K562 (cell line): ENCODE measurements at regions not wholly inside any gene's neighbourhood (a gene's known extent, or its start where the extent isn't known, plus 50 kb on each side); places are given as distances from the start of the nearest gene placed in this dataset.

Experiments used
- ATAC-seq: fragments of 200-7000 bp; cut with Tn5 transposase; 3 replicates; pipeline ENCODE4 v1.9.1; 2020; ENCODE audit warnings: moderate library complexity
- BruUV-seq: library from RNA; stranded (reverse); fragments of 400-500 nt; replicated peaks from 2 replicates; lab custom pipeline; 2021; lab: Mats Ljungman, UMichigan
- CTCF ChIA-PET: fragments of 300-600 bp; formaldehyde crosslinking; extraction: SDS; loops from one replicate; lab custom pipeline; 2021; ENCODE audit warnings: low intra/inter-chr PET ratio; lab: Yijun Ruan, JAX
- POLR2A ChIA-PET: fragments of 300-600, 350-650 bp; sonication (Branson Sonifier 250); formaldehyde crosslinking; extraction: SDS; loops from one replicate; lab custom pipeline; 2021; ENCODE audit warnings: antibody characterized with exemption, inconsistent platforms; lab: Yijun Ruan, JAX
- DNase-seq, 4 experiments: peaks; one replicate each; pipeline versions ENCODE4 v3.0.0 to v3.0.0-alpha.2; 2011 to 2018; ENCODE audit warnings: low spot score in 3 of 4, mixed read lengths in 3 of 4; ENCODE audit errors: extremely low read depth in 1 of 4
- FAIRE-seq: peaks from 2 replicates; lab custom pipeline; 2011; peaks lifted over from hg19 to GRCh38; lab: Jason Lieb, UNC
- H2AFZ ChIP-seq: 2 replicates; pipeline ENCODE4 v1.6.0; 2011; ENCODE audit warnings: low read depth, low read length, control low read depth, inconsistent platforms
- H3K27ac ChIP-seq: fragments of 200-600 bp; 3 replicates; pipeline ENCODE4 v1.8.0; 2011; ENCODE audit warnings: low read depth, mild to moderate bottlenecking, control low read depth, inconsistent platforms, low read length, moderate library complexity, mixed read lengths; ENCODE audit errors: extremely low read depth
- H3K27me3 ChIP-seq, 2 experiments: fragments of 300-600 bp in 1 of 2; 2 replicates in 1 of 2; 3 replicates in 1 of 2; pipeline versions ENCODE4 v1.6.0 to v1.8.0; 2011; ENCODE audit warnings: inconsistent platforms in 2 of 2, low read length in 2 of 2, mild to moderate bottlenecking in 1 of 2, mixed read lengths in 1 of 2, moderate library complexity in 1 of 2; ENCODE audit not compliant: control insufficient read depth in 2 of 2, insufficient read depth in 2 of 2
- H3K36me3 ChIP-seq: fragments of 300-600 bp; 3 replicates; pipeline ENCODE4 v1.8.0; 2011; ENCODE audit warnings: mild to moderate bottlenecking, low read length, inconsistent platforms; ENCODE audit not compliant: control insufficient read depth, insufficient read depth
- H3K4me1 ChIP-seq, 2 experiments: fragments of 200-600 bp in 1 of 2; replicated peaks in 1 of 2; 2 replicates in 1 of 2; 3 replicates in 1 of 2; pipeline versions ENCODE4 v1.5.1 to v1.8.0; 2011; ENCODE audit warnings: inconsistent platforms in 2 of 2, low read length in 2 of 2, mild to moderate bottlenecking in 1 of 2, mixed read lengths in 1 of 2, moderate library complexity in 1 of 2; ENCODE audit not compliant: control insufficient read depth in 2 of 2, insufficient read depth in 2 of 2
- H3K4me2 ChIP-seq: 2 replicates; pipeline ENCODE4 v1.6.1; 2011; ENCODE audit warnings: low read length, control low read depth, inconsistent platforms, mixed read lengths; ENCODE audit not compliant: insufficient read depth
- H3K4me3 ChIP-seq: fragments of 200-600 bp; sonication (generic), shearing (Covaris generic); 2 replicates; pipeline ENCODE4 v1.5.1; 2016; ENCODE audit warnings: control low read depth, inconsistent platforms
- H3K79me2 ChIP-seq: fragments of 200-600 bp; 3 replicates; pipeline ENCODE4 v1.8.0; 2011; ENCODE audit warnings: low read length, inconsistent platforms; ENCODE audit not compliant: control insufficient read depth, insufficient read depth
- H3K9ac ChIP-seq, 2 experiments: 2 replicates each; pipeline versions ENCODE4 v1.6.0 to v1.6.1; 2011; ENCODE audit warnings: low read depth in 2 of 2, low read length in 2 of 2, control low read depth in 1 of 2, inconsistent platforms in 1 of 2, mild to moderate bottlenecking in 1 of 2, mixed read lengths in 1 of 2; ENCODE audit not compliant: insufficient read depth in 1 of 2
- H3K9me1 ChIP-seq: one replicate; pipeline ENCODE4 v1.6.0; 2011; ENCODE audit warnings: inconsistent platforms, mild to moderate bottlenecking, low read length, moderate library complexity; ENCODE audit not compliant: control insufficient read depth, insufficient read depth
- H3K9me3 ChIP-seq: replicated peaks from 2 replicates; pipeline ENCODE4 v1.5.1; 2011; ENCODE audit warnings: low read depth, low read length, inconsistent platforms; ENCODE audit not compliant: control insufficient read depth, insufficient read depth
- H4K20me1 ChIP-seq: replicated peaks from 2 replicates; pipeline ENCODE4 v1.6.1; 2011; ENCODE audit warnings: low read length, inconsistent platforms, mixed read lengths; ENCODE audit not compliant: control insufficient read depth, insufficient read depth
- BACH1 ChIP-seq: fragments of 200-800 bp; sonication (Bioruptor generic); IDR thresholded peaks from 2 replicates; pipeline ENCODE4 v1.6.1; 2016; ENCODE audit warnings: missing genetic modification characterization, missing compliant biosample characterization
- DEAF1 ChIP-seq: fragments of 450-650 bp; formaldehyde crosslinking; IDR thresholded peaks from 2 replicates; pipeline ENCODE4 v1.4.0; 2020; ENCODE audit warnings: mild to moderate bottlenecking, moderate library complexity
- RAD51 ChIP-seq: fragments of 450-650 bp; IDR thresholded peaks from 2 replicates; pipeline ENCODE4 v1.7.1; 2016; ENCODE audit warnings: low read depth, mild to moderate bottlenecking, borderline replicate concordance
- RFX1 ChIP-seq: fragments of 450-650 bp; IDR thresholded peaks from 2 replicates; pipeline ENCODE4 v1.6.1; 2016; ENCODE audit warnings: mild to moderate bottlenecking, moderate library complexity
- SIN3B ChIP-seq: fragments of 450-650 bp; IDR thresholded peaks from 2 replicates; pipeline ENCODE4 v1.6.1; 2017; ENCODE audit warnings: low read depth, mild to moderate bottlenecking, moderate library complexity
- WGBS: fragments of 100-300 bp; shearing (Covaris generic); methylation state at CpG from one replicate; pipeline ENCODE4 v1.1.6; 2016; ENCODE audit warnings: low coverage, mixed read lengths; ENCODE audit not compliant: insufficient coverage; ENCODE audit errors: missing lambda C conversion rate; 5-methylcytosine and 5-hydroxymethylcytosine counted together
- in situ Hi-C: fragments of 300-500 bp; cut with MboI; formaldehyde crosslinking; loops from 4 replicates; pipeline ENCODE4 v1.15.0; 2018; ENCODE audit warnings: inconsistent platforms, mixed read lengths
- intact Hi-C: fragments of 100-400 bp; cut with micrococcal nuclease; formaldehyde crosslinking; loops from 2 replicates; pipeline ENCODE4 v1.14.2; 2022
- TF ChIP-seq, protein P1 (sequence below): fragments of 200-600 bp; sonication (generic); IDR thresholded peaks from one replicate; pipeline ENCODE4 v1.6.1; 2012; ENCODE audit warnings: mild to moderate bottlenecking, low read depth, low read length, inconsistent platforms

- no peak for TF ChIP-seq SIN3B
- TF ChIP-seq, protein P1, sequence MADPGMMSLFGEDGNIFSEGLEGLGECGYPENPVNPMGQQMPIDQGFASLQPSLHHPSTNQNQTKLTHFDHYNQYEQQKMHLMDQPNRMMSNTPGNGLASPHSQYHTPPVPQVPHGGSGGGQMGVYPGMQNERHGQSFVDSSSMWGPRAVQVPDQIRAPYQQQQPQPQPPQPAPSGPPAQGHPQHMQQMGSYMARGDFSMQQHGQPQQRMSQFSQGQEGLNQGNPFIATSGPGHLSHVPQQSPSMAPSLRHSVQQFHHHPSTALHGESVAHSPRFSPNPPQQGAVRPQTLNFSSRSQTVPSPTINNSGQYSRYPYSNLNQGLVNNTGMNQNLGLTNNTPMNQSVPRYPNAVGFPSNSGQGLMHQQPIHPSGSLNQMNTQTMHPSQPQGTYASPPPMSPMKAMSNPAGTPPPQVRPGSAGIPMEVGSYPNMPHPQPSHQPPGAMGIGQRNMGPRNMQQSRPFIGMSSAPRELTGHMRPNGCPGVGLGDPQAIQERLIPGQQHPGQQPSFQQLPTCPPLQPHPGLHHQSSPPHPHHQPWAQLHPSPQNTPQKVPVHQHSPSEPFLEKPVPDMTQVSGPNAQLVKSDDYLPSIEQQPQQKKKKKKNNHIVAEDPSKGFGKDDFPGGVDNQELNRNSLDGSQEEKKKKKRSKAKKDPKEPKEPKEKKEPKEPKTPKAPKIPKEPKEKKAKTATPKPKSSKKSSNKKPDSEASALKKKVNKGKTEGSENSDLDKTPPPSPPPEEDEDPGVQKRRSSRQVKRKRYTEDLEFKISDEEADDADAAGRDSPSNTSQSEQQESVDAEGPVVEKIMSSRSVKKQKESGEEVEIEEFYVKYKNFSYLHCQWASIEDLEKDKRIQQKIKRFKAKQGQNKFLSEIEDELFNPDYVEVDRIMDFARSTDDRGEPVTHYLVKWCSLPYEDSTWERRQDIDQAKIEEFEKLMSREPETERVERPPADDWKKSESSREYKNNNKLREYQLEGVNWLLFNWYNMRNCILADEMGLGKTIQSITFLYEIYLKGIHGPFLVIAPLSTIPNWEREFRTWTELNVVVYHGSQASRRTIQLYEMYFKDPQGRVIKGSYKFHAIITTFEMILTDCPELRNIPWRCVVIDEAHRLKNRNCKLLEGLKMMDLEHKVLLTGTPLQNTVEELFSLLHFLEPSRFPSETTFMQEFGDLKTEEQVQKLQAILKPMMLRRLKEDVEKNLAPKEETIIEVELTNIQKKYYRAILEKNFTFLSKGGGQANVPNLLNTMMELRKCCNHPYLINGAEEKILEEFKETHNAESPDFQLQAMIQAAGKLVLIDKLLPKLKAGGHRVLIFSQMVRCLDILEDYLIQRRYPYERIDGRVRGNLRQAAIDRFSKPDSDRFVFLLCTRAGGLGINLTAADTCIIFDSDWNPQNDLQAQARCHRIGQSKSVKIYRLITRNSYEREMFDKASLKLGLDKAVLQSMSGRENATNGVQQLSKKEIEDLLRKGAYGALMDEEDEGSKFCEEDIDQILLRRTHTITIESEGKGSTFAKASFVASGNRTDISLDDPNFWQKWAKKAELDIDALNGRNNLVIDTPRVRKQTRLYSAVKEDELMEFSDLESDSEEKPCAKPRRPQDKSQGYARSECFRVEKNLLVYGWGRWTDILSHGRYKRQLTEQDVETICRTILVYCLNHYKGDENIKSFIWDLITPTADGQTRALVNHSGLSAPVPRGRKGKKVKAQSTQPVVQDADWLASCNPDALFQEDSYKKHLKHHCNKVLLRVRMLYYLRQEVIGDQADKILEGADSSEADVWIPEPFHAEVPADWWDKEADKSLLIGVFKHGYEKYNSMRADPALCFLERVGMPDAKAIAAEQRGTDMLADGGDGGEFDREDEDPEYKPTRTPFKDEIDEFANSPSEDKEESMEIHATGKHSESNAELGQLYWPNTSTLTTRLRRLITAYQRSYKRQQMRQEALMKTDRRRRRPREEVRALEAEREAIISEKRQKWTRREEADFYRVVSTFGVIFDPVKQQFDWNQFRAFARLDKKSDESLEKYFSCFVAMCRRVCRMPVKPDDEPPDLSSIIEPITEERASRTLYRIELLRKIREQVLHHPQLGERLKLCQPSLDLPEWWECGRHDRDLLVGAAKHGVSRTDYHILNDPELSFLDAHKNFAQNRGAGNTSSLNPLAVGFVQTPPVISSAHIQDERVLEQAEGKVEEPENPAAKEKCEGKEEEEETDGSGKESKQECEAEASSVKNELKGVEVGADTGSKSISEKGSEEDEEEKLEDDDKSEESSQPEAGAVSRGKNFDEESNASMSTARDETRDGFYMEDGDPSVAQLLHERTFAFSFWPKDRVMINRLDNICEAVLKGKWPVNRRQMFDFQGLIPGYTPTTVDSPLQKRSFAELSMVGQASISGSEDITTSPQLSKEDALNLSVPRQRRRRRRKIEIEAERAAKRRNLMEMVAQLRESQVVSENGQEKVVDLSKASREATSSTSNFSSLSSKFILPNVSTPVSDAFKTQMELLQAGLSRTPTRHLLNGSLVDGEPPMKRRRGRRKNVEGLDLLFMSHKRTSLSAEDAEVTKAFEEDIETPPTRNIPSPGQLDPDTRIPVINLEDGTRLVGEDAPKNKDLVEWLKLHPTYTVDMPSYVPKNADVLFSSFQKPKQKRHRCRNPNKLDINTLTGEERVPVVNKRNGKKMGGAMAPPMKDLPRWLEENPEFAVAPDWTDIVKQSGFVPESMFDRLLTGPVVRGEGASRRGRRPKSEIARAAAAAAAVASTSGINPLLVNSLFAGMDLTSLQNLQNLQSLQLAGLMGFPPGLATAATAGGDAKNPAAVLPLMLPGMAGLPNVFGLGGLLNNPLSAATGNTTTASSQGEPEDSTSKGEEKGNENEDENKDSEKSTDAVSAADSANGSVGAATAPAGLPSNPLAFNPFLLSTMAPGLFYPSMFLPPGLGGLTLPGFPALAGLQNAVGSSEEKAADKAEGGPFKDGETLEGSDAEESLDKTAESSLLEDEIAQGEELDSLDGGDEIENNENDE: no peak
- TF ChIP-seq RAD51: no peak
- TF ChIP-seq DEAF1 (CRISPR knock-in tag): no peak
- no peak for TF ChIP-seq BACH1 (tag)
- TF ChIP-seq RFX1: no peak
- Histone ChIP-seq H3K4me3 (no peak overlapping the region), H4K20me1 (no peaks in the 10 kb centered on the region), H3K36me3 (no peaks in the 10 kb centered on the region), H2AFZ (no peak overlapping the region), H3K9me3 (no peaks in the 10 kb centered on the region), H3K27me3 (peaks cover 0 to 28% of the 10 kb centered on the region in 2 experiments; a peak in 3 of 5 replicates), H3K79me2 (no peaks in the 10 kb centered on the region), H3K9ac (no peak overlapping the region), H3K9me1 (no peaks in the 10 kb centered on the region), H3K4me1 (no peaks in the 10 kb centered on the region), H3K27ac (no peak overlapping the region), H3K4me2 (no peak overlapping the region)
- WGBS: 0% methylated on average over 5 of the region's 5 CpGs
- ChIA-PET POLR2A (interaction anchor here (0.8 to 1.1 kb wide), 2 partner anchors 9 to 132 kb away, joined by 3 to 4 read pairs; no protein-coding TSS in a partner anchor), CTCF (interaction anchor here (1.2 to 2.2 kb wide), 2 partner anchors 71 to 72 kb away, joined by 3 to 11 read pairs; no protein-coding TSS in a partner anchor)
- intact Hi-C loops: no loop called here
- FAIRE-seq (no peak), ATAC-seq (no peak), DNase-seq (no peak)
- no TSS peak for BruUV-seq
- in situ Hi-C loops: no loop called here
Measured at GRCh38 chr10:78231327-78231726, 197.7 kb downstream of the RPS24 start.
